Retinal pigment epithelial cell (primary cell): ENCODE measurements at regions not wholly inside any gene's neighbourhood (a gene's known extent, or its start where the extent isn't known, plus 50 kb on each side); places are given as distances from the start of the nearest gene placed in this dataset.

ENCODE experiments used
- DNase-seq: peaks from one replicate; pipeline ENCODE4 v3.0.0-alpha.2; 2010; ENCODE audit warnings: low read depth
- H3K4me3 ChIP-seq: 2 replicates; pipeline ENCODE4 v1.5.1; 2011; ENCODE audit warnings: mild to moderate bottlenecking, low read length, control low read depth, moderate library complexity
- TF ChIP-seq, protein P1 (sequence below): conservative IDR thresholded peaks from 2 replicates; pipeline ENCODE4 v1.5.1; 2011; ENCODE audit warnings: low read depth, low read length, control low read depth, inconsistent platforms

DNA sequence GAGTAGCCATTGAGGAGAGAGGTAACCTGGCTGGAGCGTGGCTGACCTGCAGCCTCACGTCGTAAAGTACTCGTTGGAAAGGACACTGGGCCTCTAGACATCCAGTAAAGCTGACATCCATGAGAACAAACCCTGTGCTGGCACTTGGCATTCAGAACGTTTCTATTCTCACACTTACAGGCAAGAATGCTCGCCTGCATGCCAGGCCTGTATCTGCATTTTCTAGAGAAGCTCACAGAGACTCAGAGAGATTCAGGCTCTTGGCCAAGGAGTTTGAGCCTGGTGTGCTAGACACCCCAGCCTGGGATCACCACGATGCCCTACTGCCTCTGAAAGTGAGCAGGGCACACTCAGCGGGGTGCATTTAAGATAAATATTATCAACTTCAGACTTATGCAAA lies 379.8 kb upstream of the CDH4 start:
- TF ChIP-seq, protein P1, sequence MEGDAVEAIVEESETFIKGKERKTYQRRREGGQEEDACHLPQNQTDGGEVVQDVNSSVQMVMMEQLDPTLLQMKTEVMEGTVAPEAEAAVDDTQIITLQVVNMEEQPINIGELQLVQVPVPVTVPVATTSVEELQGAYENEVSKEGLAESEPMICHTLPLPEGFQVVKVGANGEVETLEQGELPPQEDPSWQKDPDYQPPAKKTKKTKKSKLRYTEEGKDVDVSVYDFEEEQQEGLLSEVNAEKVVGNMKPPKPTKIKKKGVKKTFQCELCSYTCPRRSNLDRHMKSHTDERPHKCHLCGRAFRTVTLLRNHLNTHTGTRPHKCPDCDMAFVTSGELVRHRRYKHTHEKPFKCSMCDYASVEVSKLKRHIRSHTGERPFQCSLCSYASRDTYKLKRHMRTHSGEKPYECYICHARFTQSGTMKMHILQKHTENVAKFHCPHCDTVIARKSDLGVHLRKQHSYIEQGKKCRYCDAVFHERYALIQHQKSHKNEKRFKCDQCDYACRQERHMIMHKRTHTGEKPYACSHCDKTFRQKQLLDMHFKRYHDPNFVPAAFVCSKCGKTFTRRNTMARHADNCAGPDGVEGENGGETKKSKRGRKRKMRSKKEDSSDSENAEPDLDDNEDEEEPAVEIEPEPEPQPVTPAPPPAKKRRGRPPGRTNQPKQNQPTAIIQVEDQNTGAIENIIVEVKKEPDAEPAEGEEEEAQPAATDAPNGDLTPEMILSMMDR, result no peak
- no peak for DNase-seq
- H3K4me3 ChIP-seq, result no peak overlapping the region

DNA sequence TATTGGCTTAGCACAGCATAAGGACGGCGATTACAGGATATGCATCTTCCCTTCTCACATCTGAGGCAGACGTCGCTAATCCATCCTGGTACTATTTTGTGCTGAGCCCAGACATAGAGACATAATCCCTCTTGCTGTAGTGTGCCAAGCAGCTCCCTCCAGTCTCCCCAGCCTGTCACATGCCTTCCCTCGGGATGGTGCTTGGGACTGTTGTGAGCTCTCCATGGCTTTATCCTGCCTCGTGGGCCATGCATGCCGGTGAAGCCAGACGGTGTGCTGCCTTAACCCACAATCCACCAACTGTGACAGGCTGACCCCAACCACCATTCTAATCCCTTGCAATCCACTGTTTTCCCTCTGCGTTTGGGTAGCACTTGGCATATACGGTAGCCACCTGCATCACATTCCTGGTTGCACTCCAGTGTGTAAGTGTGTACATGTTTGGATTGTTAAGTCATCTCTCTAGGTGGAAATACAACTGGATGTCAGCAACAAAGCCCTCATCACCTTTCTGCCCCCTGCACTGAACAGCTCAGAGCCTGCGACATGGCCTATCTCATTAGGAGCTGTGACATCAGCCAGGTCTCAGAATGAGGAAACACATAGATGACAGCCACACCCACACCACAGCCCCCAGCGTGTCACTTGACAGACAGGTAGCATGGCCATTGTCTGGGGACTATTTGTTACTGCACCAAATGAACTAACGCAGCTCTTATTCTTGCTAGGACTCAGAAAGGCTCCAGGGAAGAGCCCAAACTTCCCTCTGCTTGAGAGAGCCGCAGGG lies 374.8 kb upstream of the CDH4 start:
- DNase-seq, result peak; percentile 85
- H3K4me3 ChIP-seq, result no peak overlapping the region
- TF ChIP-seq, protein P1, result no peak

GRCh38 chr20:60882836-60883235 lies 369.2 kb upstream of the CDH4 start:
- H3K4me3 ChIP-seq, result no peak overlapping the region
- TF ChIP-seq, protein P1, result no peak
- DNase-seq, result peak; percentile 35

DNA sequence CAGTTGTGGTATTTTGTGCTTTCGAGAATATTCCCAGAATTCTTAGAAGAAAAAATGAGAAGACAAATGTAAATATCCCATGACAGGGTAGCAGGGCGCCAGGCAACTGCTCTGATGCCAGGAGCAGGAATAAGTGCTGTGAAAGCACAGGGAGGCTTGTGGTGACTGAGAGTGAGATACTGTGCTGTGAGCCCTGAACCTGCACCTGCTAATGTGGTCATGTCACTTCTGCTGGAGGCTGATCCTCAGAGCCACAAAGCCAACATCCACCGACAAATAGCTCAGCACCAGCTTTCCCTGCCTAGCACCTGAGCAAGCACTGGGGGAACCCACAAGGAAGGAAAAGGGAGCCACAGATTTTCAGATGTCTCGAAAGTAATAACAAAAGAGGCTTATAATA lies 368.6 kb upstream of the CDH4 start:
- TF ChIP-seq, protein P1, result no peak
- peak; percentile 43 for DNase-seq

GRCh38 chr20:60884277-60884676 lies 367.8 kb upstream of the CDH4 start:
- no peak overlapping the region for H3K4me3 ChIP-seq
- TF ChIP-seq, protein P1, result no peak
- DNase-seq, result no peak

More for the DNA sequence above, 368.6 kb upstream of the CDH4 start:
- H3K4me3 ChIP-seq, result no peak overlapping the region

DNA sequence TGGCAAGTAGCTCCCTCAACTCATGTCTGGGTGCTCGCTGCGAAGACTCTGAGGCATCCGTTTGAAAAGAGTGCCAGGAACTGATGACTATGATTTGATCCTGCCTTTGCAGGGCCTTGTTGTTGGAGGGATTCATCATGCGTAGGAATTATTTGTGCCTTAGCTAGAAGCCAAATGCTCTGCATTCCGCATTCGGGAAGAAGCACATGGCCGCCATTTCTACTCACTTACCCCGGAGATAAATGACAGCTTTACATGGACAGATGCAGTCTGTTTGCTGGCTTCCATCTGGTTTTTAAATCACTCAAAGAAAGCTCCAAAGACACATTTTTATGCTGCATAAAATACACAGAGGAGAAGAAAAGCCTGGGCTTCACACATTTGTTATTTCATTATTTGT lies 363.3 kb upstream of the CDH4 start:
- no peak for DNase-seq
- TF ChIP-seq, protein P1, result no peak
- H3K4me3 ChIP-seq, result no peak overlapping the region
